ENCODE measurements at regions not wholly inside any gene's neighbourhood (a gene's known extent, or its start where the extent isn't known, plus 50 kb on each side); places are given as distances from the start of the nearest gene placed in this dataset.

GRCh38 chrY:17202395-17202794 lies 677.6 kb downstream of the CDY2B start:
- TF ChIP-seq POLR2A (IDR thresholded peaks at IDR 0.05; ENCODE audit: low read depth, low read length) = no peak
- no peak for TF ChIP-seq SPI1 (IDR thresholded peaks at IDR 0.05; ENCODE audit: low read depth, low read length)
- TF ChIP-seq POLR2AphosphoS5 (IDR thresholded peaks at IDR 0.05; ENCODE audit: low read depth, low read length) = no peak
- TF ChIP-seq POU2F2 (IDR thresholded peaks at IDR 0.05; ENCODE audit: low read depth, low read length) = no peak
- TF ChIP-seq TAF1 (IDR thresholded peaks at IDR 0.05; ENCODE audit: low read depth, low read length) = no peak
- TF ChIP-seq PAX5 (IDR thresholded peaks at IDR 0.05; ENCODE audit: insufficient read depth, low read length, severe bottlenecking) = no peak
